Parathyroid adenoma (tissue), 2 donors: ENCODE measurements at regions not wholly inside any gene's neighbourhood (a gene's known extent, or its start where the extent isn't known, plus 50 kb on each side); places are given as distances from the start of the nearest gene placed in this dataset.

Experiments
- H2AFZ ChIP-seq: fragments of 300-600 bp; sonication (generic); one replicate; pipeline ENCODE4 v1.7.0; 2017; ENCODE audit warnings: antibody characterized with exemption, mild to moderate bottlenecking
- H3K27ac ChIP-seq: fragments of 300-600 bp; sonication (generic); one replicate; pipeline ENCODE4 v1.7.0; 2017
- H3K27me3 ChIP-seq: fragments of 300-600 bp; sonication (generic); one replicate; pipeline ENCODE4 v1.7.0; 2017; ENCODE audit warnings: low read length; ENCODE audit not compliant: control insufficient read depth, insufficient read depth
- H3K36me3 ChIP-seq: fragments of 300-600 bp; sonication (generic); one replicate; pipeline ENCODE4 v1.7.0; 2017; ENCODE audit warnings: low read length; ENCODE audit not compliant: control insufficient read depth, insufficient read depth
- H3K4me1 ChIP-seq: fragments of 300-600 bp; sonication (generic); one replicate; pipeline ENCODE4 v1.7.0; 2017; ENCODE audit warnings: control low read depth
- H3K4me2 ChIP-seq: fragments of 300-600 bp; sonication (generic); one replicate; pipeline ENCODE4 v1.7.0; 2017; ENCODE audit warnings: low read length
- H3K4me3 ChIP-seq: fragments of 300-600 bp; sonication (generic); one replicate; pipeline ENCODE4 v1.7.0; 2017; ENCODE audit warnings: low read depth, low read length
- H3K79me2 ChIP-seq: fragments of 300-600 bp; sonication (generic); one replicate; pipeline ENCODE4 v1.7.0; 2017; ENCODE audit warnings: control low read depth
- H3K9ac ChIP-seq: fragments of 300-600 bp; sonication (generic); one replicate; pipeline ENCODE4 v1.7.0; 2017; ENCODE audit warnings: mild to moderate bottlenecking
- H3K9me3 ChIP-seq: fragments of 300-600 bp; sonication (generic); one replicate; pipeline ENCODE4 v1.7.0; 2017; ENCODE audit warnings: low read length; ENCODE audit not compliant: control insufficient read depth
- TF ChIP-seq, protein P1 (sequence below): fragments of 300-600 bp; sonication (generic); IDR thresholded peaks from one replicate; pipeline ENCODE4 v1.7.0; 2017; ENCODE audit warnings: antibody characterized with exemption, mild to moderate bottlenecking
- donor health status: primary hyperparathyroidism.

DNA sequence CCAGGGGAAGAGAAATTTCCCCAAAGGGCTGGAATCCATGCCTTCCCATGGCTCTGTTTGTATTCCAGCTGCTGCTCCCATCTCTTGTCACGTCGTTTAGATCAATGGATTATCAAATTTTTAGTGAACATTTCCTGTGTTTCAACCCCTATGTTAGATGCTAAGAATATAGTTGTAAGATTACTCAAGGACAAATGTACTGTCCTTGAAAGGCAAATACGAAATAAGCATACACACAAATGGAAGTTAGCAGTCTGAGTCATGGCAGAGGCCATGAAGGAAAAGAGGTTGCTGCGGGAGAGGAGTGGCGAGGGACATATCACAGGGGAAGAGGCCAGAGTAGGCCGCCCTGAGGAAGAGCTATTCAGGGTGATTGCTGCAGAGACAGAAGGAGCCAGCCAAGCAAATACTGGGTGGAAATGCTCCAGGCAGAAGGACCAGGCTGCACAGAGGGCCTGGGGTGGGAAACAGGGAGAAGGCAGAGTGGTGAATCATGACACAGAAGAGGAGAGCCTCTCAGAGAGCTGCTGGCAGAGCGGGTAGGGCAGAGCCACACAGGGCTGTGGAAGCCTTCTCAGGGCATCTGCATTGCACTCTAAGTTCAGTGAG, 219.2 kb upstream of the LRFN2 start:
- H3K27me3 ChIP-seq = no peaks in the 10 kb centered on the region
- no peak overlapping the region for H3K9ac ChIP-seq
- no peaks in the 10 kb centered on the region for H3K9me3 ChIP-seq
- no peak overlapping the region for H3K27ac ChIP-seq
- H3K36me3 ChIP-seq = no peaks in the 10 kb centered on the region
- TF ChIP-seq, protein P1, sequence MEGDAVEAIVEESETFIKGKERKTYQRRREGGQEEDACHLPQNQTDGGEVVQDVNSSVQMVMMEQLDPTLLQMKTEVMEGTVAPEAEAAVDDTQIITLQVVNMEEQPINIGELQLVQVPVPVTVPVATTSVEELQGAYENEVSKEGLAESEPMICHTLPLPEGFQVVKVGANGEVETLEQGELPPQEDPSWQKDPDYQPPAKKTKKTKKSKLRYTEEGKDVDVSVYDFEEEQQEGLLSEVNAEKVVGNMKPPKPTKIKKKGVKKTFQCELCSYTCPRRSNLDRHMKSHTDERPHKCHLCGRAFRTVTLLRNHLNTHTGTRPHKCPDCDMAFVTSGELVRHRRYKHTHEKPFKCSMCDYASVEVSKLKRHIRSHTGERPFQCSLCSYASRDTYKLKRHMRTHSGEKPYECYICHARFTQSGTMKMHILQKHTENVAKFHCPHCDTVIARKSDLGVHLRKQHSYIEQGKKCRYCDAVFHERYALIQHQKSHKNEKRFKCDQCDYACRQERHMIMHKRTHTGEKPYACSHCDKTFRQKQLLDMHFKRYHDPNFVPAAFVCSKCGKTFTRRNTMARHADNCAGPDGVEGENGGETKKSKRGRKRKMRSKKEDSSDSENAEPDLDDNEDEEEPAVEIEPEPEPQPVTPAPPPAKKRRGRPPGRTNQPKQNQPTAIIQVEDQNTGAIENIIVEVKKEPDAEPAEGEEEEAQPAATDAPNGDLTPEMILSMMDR = no peak
- no peak overlapping the region for H3K4me3 ChIP-seq
- no peaks in the 10 kb centered on the region for H3K4me1 ChIP-seq
- no peak overlapping the region for H3K4me2 ChIP-seq
- H3K79me2 ChIP-seq = no peaks in the 10 kb centered on the region
- no peak overlapping the region for H2AFZ ChIP-seq

DNA sequence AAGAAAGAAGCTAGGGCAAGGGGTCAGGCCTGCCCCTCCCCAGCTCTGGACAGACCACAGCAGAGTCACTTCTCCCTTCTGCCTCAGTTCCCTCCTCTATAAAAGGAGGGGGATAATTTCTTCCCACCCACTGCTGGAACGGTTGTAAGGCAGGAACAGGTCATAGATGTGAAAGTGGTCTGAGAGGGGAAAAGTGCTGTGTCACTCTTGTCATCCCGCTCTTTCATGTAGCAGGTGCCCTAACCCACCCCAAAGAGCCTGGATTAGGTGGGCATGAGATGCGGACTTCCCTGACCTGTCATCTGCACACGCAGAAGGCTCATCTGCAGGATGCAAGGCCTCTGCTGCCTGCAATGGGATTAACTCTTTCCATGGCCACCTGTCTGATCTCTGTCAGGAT, 218.2 kb upstream of the LRFN2 start:
- no peaks in the 10 kb centered on the region for H3K79me2 ChIP-seq
- no peak overlapping the region for H3K27ac ChIP-seq
- TF ChIP-seq, protein P1 = no peak
- no peaks in the 10 kb centered on the region for H3K36me3 ChIP-seq
- H3K4me2 ChIP-seq = no peak overlapping the region
- no peak overlapping the region for H2AFZ ChIP-seq
- no peak overlapping the region for H3K4me3 ChIP-seq
- no peaks in the 10 kb centered on the region for H3K9me3 ChIP-seq
- H3K9ac ChIP-seq = no peak overlapping the region
- no peaks in the 10 kb centered on the region for H3K27me3 ChIP-seq
- H3K4me1 ChIP-seq = no peaks in the 10 kb centered on the region

DNA sequence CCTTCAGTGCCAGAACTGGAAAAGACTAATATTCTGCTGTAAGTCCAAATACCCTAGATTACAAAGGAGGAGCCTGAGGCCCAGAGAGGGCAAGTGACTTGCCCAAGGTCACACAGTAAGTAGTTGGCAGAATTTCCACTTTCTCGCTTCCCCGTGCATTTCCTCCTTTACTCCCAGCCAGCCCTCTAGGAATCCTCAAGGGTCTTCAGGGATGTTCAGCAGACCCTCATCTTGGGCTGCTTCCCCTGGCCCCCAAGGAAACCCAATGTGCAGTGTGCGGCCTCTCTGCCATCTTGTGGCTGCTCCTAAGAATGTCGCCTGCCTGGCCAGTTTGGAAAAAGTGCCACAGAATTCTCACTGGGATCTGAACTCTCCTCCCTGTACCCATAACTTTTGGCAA, 217.7 kb upstream of the LRFN2 start:
- Histone ChIP-seq H3K27ac (no peak overlapping the region), H3K4me1 (no peaks in the 10 kb centered on the region), H3K9me3 (no peaks in the 10 kb centered on the region), H3K27me3 (no peaks in the 10 kb centered on the region), H3K36me3 (no peaks in the 10 kb centered on the region), H3K4me2 (no peak overlapping the region), H3K9ac (no peak overlapping the region), H3K4me3 (no peak overlapping the region), H2AFZ (no peak overlapping the region), H3K79me2 (no peaks in the 10 kb centered on the region)
- TF ChIP-seq, protein P1 = no peak

DNA sequence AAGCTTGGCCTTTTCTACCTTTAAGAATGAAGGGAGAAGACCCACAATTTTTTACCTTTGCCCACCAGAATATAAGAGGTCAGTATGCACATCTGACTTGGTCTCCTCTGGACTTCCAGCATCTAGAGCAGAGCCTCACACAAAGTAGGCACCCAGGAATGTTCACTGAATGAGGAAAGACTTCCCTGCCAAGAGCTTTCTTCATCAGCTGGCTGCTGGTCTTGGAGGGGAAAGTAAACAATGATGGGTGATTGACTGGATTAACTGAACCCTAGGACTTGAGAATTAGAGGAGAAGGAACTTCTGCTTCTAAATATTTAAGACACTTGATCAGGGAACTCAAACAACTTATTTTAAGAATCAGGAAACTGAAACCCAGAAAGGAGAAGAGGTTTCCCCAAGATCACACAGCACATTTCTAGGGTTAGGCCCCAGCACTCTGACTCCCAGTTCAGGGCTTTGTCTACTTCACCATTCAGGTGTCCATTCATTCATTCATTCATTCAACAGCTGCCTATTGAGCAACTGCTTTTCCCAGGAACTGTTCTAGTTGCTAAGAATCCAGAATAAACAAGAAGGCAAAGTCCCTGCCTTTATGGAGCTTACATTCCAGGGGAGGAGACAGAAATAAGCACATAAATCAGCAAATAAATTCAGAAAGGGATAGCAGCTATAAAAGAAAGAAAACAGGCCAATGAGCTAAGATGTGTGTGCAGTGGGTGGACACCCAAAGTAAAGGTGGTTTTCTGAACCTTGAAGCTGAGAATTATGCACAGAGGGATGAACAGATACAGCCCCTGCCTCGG, 216.9 kb upstream of the LRFN2 start:
- no peak overlapping the region for H3K9ac ChIP-seq
- H3K4me2 ChIP-seq = no peak overlapping the region
- TF ChIP-seq, protein P1 = no peak
- no peak overlapping the region for H3K4me3 ChIP-seq
- H3K27me3 ChIP-seq = no peaks in the 10 kb centered on the region
- H2AFZ ChIP-seq = no peak overlapping the region
- no peak overlapping the region for H3K27ac ChIP-seq
- H3K36me3 ChIP-seq = no peaks in the 10 kb centered on the region
- no peaks in the 10 kb centered on the region for H3K79me2 ChIP-seq
- H3K4me1 ChIP-seq = no peaks in the 10 kb centered on the region
- no peaks in the 10 kb centered on the region for H3K9me3 ChIP-seq
